Endothelial cell of umbilical vein (primary cell): ENCODE measurements at regions not wholly inside any gene's neighbourhood (a gene's known extent, or its start where the extent isn't known, plus 50 kb on each side); places are given as distances from the start of the nearest gene placed in this dataset.

Experiments
- BruUV-seq: library from RNA; stranded (reverse); fragments of 400-500 nt; replicated peaks from 2 replicates; lab custom pipeline; 2021; lab: Mats Ljungman, UMichigan
- CTCF ChIA-PET: fragments of 300-600, 350-600 bp; sonication (Branson Sonifier 250); formaldehyde crosslinking; loops from one replicate; lab custom pipeline; 2021; ENCODE audit warnings: antibody characterized with exemption, inconsistent platforms; lab: Charles Lee
- POLR2A ChIA-PET: fragments of 300-600, 350-600 bp; sonication (Branson Sonifier 250); formaldehyde crosslinking; loops from one replicate; lab custom pipeline; 2021; ENCODE audit warnings: antibody characterized with exemption, inconsistent platforms; lab: Charles Lee
- DNase-seq: peaks from one replicate; pipeline ENCODE4 v3.0.0-alpha.2; 2011; ENCODE audit warnings: low read depth, low spot score
- FAIRE-seq: peaks from 2 replicates; lab custom pipeline; 2011; peaks lifted over from hg19 to GRCh38; lab: Jason Lieb, UNC
- H2AFZ ChIP-seq: 2 replicates; pipeline ENCODE4 v1.6.0; 2012; ENCODE audit warnings: low read depth, low read length, control low read depth, inconsistent platforms
- H3K27ac ChIP-seq: 2 replicates; pipeline ENCODE4 v1.5.1; 2011; ENCODE audit warnings: low read depth, mild to moderate bottlenecking, control low read depth, low read length, moderate library complexity; ENCODE audit not compliant: insufficient read depth
- H3K27me3 ChIP-seq, 2 experiments: 2 replicates each; pipeline versions ENCODE4 v1.6.0 to v1.6.1; 2011; ENCODE audit warnings: low read length in 2 of 2, mixed read lengths in 1 of 2; ENCODE audit not compliant: control insufficient read depth in 2 of 2, insufficient read depth in 2 of 2
- H3K36me3 ChIP-seq, 2 experiments: 2 replicates in 1 of 2; 3 replicates in 1 of 2; pipeline ENCODE4 v1.5.1; 2011; ENCODE audit warnings: low read length in 2 of 2, mild to moderate bottlenecking in 1 of 2, moderate library complexity in 1 of 2; ENCODE audit not compliant: control insufficient read depth in 2 of 2, insufficient read depth in 2 of 2; ENCODE audit errors: extremely low read depth in 1 of 2
- H3K4me1 ChIP-seq: 3 replicates; pipeline ENCODE4 v1.5.1; 2011; ENCODE audit warnings: mild to moderate bottlenecking, low read length; ENCODE audit not compliant: control insufficient read depth, insufficient read depth; ENCODE audit errors: extremely low read depth
- H3K4me2 ChIP-seq: 2 replicates; pipeline ENCODE4 v1.6.1; 2011; ENCODE audit warnings: low read length, control low read depth, mixed read lengths; ENCODE audit not compliant: insufficient read depth
- H3K4me3 ChIP-seq, 3 experiments: fragments of 200-600 bp in 1 of 3; sonication (generic), shearing (Covaris generic) in 1 of 3; replicated peaks in 1 of 3; 2 replicates each; pipeline ENCODE4 v1.5.1; 2011 to 2016; ENCODE audit warnings: control low read depth in 3 of 3, low read length in 3 of 3, mild to moderate bottlenecking in 2 of 3, inconsistent platforms in 1 of 3, low read depth in 1 of 3, moderate library complexity in 1 of 3; ENCODE audit not compliant: insufficient read depth in 1 of 3
- H3K79me2 ChIP-seq: 2 replicates; pipeline ENCODE4 v1.6.0; 2012; ENCODE audit warnings: low read length, inconsistent platforms; ENCODE audit not compliant: control insufficient read depth, insufficient read depth
- H3K9ac ChIP-seq: replicated peaks from 2 replicates; pipeline ENCODE3; 2011; ENCODE audit warnings: low read length, control low read depth; ENCODE audit not compliant: insufficient read depth; ENCODE audit errors: extremely low read depth
- H3K9me1 ChIP-seq: replicated peaks from 3 replicates; pipeline ENCODE4 v1.6.0; 2011; ENCODE audit warnings: mild to moderate bottlenecking, low read length; ENCODE audit not compliant: control insufficient read depth, insufficient read depth; ENCODE audit errors: extremely low read depth
- H3K9me3 ChIP-seq: replicated peaks from 2 replicates; pipeline ENCODE4 v1.5.1; 2012; ENCODE audit warnings: low read length, inconsistent platforms; ENCODE audit not compliant: control insufficient read depth, insufficient read depth
- H4K20me1 ChIP-seq: replicated peaks from 2 replicates; pipeline ENCODE3; 2011; ENCODE audit warnings: mild to moderate bottlenecking, low read length; ENCODE audit not compliant: control insufficient read depth, insufficient read depth; ENCODE audit errors: extremely low read depth
- CTCF ChIP-seq, 2 donors: IDR thresholded peaks; 1 replicate in 1 of 2; 2 replicates in 1 of 2; pipeline ENCODE4 v1.5.1; 2011; ENCODE audit warnings: low read length in 2 of 2, mild to moderate bottlenecking in 2 of 2, moderate library complexity in 2 of 2, control low read depth in 1 of 2, inconsistent platforms in 1 of 2, low read depth in 1 of 2; ENCODE audit not compliant: insufficient read depth in 1 of 2; ENCODE audit errors: extremely low read depth in 1 of 2
- EZH2 ChIP-seq: IDR thresholded peaks from 2 replicates; pipeline ENCODE4 v1.6.1; 2012; ENCODE audit warnings: borderline replicate concordance, low read depth, mild to moderate bottlenecking, moderate library complexity, low read length, inconsistent platforms; ENCODE audit not compliant: severe bottlenecking
- FOS ChIP-seq: IDR thresholded peaks from 2 replicates; pipeline ENCODE4 v1.6.1; 2011; ENCODE audit warnings: mild to moderate bottlenecking, low read length, moderate library complexity, borderline replicate concordance; ENCODE audit not compliant: insufficient read depth
- GATA2 ChIP-seq: IDR thresholded peaks from 2 replicates; pipeline ENCODE4 v1.7.0; 2011; ENCODE audit warnings: low read depth, mild to moderate bottlenecking, moderate library complexity, mixed read lengths, low read length; ENCODE audit not compliant: insufficient read length, insufficient read depth
- JUN ChIP-seq: IDR thresholded peaks from 2 replicates; pipeline ENCODE4 v1.6.1; 2011; ENCODE audit warnings: borderline replicate concordance, low read depth; ENCODE audit not compliant: insufficient read length, insufficient read depth
- MYC ChIP-seq: IDR thresholded peaks from one replicate; pipeline ENCODE4 v1.6.1; 2011; ENCODE audit warnings: mild to moderate bottlenecking, low read depth, low read length
- POLR2A ChIP-seq: IDR thresholded peaks from 2 replicates; pipeline ENCODE4 v1.6.1; 2012; ENCODE audit warnings: low read depth, mild to moderate bottlenecking, control low read depth, low read length
- POLR2AphosphoS5 ChIP-seq: IDR thresholded peaks from 2 replicates; pipeline ENCODE4 v1.6.1; 2012; ENCODE audit warnings: low read depth, mild to moderate bottlenecking, control low read depth, low read length, moderate library complexity; ENCODE audit not compliant: insufficient read depth
- dilution Hi-C: fragments of 300-500 bp; cut with MboI; formaldehyde crosslinking; loops from one replicate; pipeline ENCODE4 v1.15.0; 2019; ENCODE audit warnings: low sequenced_read_pairs; ENCODE audit not compliant: extremely low pct_ligation_motif_present
- intact Hi-C: fragments of 100-400 bp; cut with micrococcal nuclease; formaldehyde crosslinking; loops from one replicate; pipeline ENCODE4 v1.10.0; 2022
- TF ChIP-seq, protein P1 (sequence below): IDR thresholded peaks from 2 replicates; pipeline ENCODE4 v1.6.1; 2011; ENCODE audit not compliant: insufficient read depth, insufficient read length

DNA sequence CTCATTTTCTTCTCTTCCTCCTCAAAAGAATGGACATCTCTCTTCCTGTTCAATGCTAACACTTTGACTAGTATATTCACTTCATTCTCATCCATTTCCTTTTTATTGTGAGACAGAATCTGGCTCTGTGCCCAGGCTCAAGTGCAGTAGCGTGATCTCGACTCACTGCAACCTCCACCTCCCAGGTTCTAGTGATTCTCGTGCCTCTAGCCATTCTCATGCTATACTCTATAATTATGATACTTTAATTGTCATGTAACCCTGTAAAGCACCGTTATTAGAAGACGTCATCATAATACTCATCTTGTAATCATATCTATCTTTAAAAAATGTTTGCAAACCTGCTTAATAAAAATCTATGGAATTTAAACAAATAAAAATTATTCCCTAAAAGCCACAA, 107.0 kb downstream of the SHOX2 start:
- Histone ChIP-seq H3K4me1 (no peaks in the 10 kb centered on the region), H3K79me2 (no peaks in the 10 kb centered on the region), H4K20me1 (no peaks in the 10 kb centered on the region), H3K27ac (no peak overlapping the region), H3K27me3 (no peaks in the 10 kb centered on the region), H3K9ac (no peak overlapping the region), H3K9me1 (no peaks in the 10 kb centered on the region), H3K9me3 (no peaks in the 10 kb centered on the region), H3K36me3 (no peaks in the 10 kb centered on the region), H2AFZ (no peak overlapping the region), H3K4me2 (no peak overlapping the region), H3K4me3 (no peak overlapping the region)
- FAIRE-seq (no peak), DNase-seq (no peak)
- BruUV-seq, result no TSS peak
- intact Hi-C loops, result no loop called here
- dilution Hi-C loops, result no loop called here
- CTCF ChIA-PET, result no interaction called here
- no peak for TF ChIP-seq GATA2
- no peak for TF ChIP-seq JUN
- TF ChIP-seq POLR2AphosphoS5, result no peak
- TF ChIP-seq POLR2A, result no peak
- TF ChIP-seq EZH2, result no peak
- no peak for TF ChIP-seq MYC
- POLR2A ChIA-PET, result no interaction called here

- POLR2A ChIA-PET, result no interaction called here
- intact Hi-C loops, result no loop called here
- Histone ChIP-seq H3K36me3 (no peaks in the 10 kb centered on the region), H2AFZ (no peak overlapping the region), H3K27me3 (no peaks in the 10 kb centered on the region), H3K4me2 (no peak overlapping the region), H3K9me3 (no peaks in the 10 kb centered on the region), H3K27ac (no peak overlapping the region), H4K20me1 (no peaks in the 10 kb centered on the region), H3K9me1 (no peaks in the 10 kb centered on the region), H3K9ac (no peak overlapping the region), H3K79me2 (no peaks in the 10 kb centered on the region), H3K4me1 (no peaks in the 10 kb centered on the region), H3K4me3 (no peak overlapping the region)
- CTCF ChIA-PET, result no interaction called here
- BruUV-seq, result no TSS peak
- TF ChIP-seq POLR2AphosphoS5 (no peak), EZH2 (no peak), MYC (no peak), CTCF (IDR thresholded peaks at IDR 0.05; ENCODE audit: extremely low read depth in 1 of 2, insufficient read depth in 1 of 2, low read depth in 1 of 2, low read length in 2 of 2) (no peak), JUN (no peak), POLR2A (no peak), GATA2 (no peak), FOS (no peak)
- TF ChIP-seq, protein P1, sequence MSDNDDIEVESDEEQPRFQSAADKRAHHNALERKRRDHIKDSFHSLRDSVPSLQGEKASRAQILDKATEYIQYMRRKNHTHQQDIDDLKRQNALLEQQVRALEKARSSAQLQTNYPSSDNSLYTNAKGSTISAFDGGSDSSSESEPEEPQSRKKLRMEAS, result no peak
- dilution Hi-C loops, result no loop called here
- FAIRE-seq (no peak), DNase-seq (no peak)
Measured at GRCh38 chr3:157982359-157982758, 123.9 kb downstream of the SHOX2 start.
